Upper lobe of left lung (tissue), 4 donors: ENCODE measurements at regions not wholly inside any gene's neighbourhood (a gene's known extent, or its start where the extent isn't known, plus 50 kb on each side); places are given as distances from the start of the nearest gene placed in this dataset.
"Not testable (repeated sequence)": the region's sequence is repeated elsewhere in the genome, so short reads cannot be mapped to it uniquely, and the experiment has no call there.

Source experiments
- CTCF ChIP-seq, 6 experiments: fragments of 450-650 bp in 4 of 6; fragments of 200-600 bp in 2 of 6; sonication (generic) in 2 of 6; IDR thresholded peaks; one replicate each; pipeline ENCODE4 v1.5.1; 2016 to 2019; ENCODE audit warnings: antibody characterized with exemption in 6 of 6
- POLR2A ChIP-seq, 4 donors: fragments of 450-650 bp; IDR thresholded peaks; one replicate each; pipeline ENCODE4 v1.5.1; 2016 to 2017; ENCODE audit warnings: antibody characterized with exemption in 4 of 4, mild to moderate bottlenecking in 2 of 4

GRCh38 chr6:103294376-103294775, 1565.3 kb downstream of the HACE1 start:
- not testable (repeated sequence) for TF ChIP-seq CTCF, POLR2A (IDR thresholded peaks at IDR 0.05)
